ENCODE measurements at regions not wholly inside any gene's neighbourhood (a gene's known extent, or its start where the extent isn't known, plus 50 kb on each side); places are given as distances from the start of the nearest gene placed in this dataset.

DNA sequence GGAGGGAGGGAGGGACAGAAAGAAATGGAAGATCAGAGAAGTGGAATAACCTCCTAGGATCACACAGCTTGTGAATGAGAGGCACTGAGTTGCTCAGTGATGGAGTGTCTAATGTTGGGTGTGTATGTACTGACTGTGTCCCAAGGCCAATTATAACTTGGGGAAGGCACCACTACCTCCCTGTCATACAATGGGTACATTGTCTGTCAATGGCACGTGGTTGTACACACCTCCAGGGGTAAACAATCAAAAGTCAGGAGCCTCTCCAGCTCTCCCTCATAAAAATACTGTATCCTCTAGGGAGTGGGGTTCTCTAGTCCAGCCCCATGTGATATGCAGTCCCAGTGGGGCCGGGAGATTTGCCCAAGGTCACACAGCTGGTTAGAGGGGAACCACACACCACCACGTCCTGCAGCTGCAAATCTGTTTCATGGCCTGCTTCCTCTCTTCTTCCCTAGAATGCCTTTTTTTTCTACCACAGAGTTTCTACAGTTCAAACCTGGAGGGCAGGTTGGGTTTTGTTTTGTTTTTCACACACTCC is 112.5 kb downstream of the SNX5 start (continued):
- TF ChIP-seq, protein P1, sequence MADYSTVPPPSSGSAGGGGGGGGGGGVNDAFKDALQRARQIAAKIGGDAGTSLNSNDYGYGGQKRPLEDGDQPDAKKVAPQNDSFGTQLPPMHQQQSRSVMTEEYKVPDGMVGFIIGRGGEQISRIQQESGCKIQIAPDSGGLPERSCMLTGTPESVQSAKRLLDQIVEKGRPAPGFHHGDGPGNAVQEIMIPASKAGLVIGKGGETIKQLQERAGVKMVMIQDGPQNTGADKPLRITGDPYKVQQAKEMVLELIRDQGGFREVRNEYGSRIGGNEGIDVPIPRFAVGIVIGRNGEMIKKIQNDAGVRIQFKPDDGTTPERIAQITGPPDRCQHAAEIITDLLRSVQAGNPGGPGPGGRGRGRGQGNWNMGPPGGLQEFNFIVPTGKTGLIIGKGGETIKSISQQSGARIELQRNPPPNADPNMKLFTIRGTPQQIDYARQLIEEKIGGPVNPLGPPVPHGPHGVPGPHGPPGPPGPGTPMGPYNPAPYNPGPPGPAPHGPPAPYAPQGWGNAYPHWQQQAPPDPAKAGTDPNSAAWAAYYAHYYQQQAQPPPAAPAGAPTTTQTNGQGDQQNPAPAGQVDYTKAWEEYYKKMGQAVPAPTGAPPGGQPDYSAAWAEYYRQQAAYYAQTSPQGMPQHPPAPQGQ (CRISPR knock-in tag; IDR thresholded peaks at IDR 0.05; ENCODE audit: borderline replicate concordance), result 0 out of 2 replicates have a peak, but pooled peaks have one; percentile 51
- no peak; the same call in 1 of the 2 replicates for TF ChIP-seq ZBTB21 (CRISPR knock-in tag; IDR thresholded peaks at IDR 0.05)
- TF ChIP-seq, protein P2, sequence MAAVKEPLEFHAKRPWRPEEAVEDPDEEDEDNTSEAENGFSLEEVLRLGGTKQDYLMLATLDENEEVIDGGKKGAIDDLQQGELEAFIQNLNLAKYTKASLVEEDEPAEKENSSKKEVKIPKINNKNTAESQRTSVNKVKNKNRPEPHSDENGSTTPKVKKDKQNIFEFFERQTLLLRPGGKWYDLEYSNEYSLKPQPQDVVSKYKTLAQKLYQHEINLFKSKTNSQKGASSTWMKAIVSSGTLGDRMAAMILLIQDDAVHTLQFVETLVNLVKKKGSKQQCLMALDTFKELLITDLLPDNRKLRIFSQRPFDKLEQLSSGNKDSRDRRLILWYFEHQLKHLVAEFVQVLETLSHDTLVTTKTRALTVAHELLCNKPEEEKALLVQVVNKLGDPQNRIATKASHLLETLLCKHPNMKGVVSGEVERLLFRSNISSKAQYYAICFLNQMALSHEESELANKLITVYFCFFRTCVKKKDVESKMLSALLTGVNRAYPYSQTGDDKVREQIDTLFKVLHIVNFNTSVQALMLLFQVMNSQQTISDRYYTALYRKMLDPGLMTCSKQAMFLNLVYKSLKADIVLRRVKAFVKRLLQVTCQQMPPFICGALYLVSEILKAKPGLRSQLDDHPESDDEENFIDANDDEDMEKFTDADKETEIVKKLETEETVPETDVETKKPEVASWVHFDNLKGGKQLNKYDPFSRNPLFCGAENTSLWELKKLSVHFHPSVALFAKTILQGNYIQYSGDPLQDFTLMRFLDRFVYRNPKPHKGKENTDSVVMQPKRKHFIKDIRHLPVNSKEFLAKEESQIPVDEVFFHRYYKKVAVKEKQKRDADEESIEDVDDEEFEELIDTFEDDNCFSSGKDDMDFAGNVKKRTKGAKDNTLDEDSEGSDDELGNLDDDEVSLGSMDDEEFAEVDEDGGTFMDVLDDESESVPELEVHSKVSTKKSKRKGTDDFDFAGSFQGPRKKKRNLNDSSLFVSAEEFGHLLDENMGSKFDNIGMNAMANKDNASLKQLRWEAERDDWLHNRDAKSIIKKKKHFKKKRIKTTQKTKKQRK (IDR thresholded peaks at IDR 0.05; ENCODE audit: low read length), result no peak
- TF ChIP-seq, protein P3, sequence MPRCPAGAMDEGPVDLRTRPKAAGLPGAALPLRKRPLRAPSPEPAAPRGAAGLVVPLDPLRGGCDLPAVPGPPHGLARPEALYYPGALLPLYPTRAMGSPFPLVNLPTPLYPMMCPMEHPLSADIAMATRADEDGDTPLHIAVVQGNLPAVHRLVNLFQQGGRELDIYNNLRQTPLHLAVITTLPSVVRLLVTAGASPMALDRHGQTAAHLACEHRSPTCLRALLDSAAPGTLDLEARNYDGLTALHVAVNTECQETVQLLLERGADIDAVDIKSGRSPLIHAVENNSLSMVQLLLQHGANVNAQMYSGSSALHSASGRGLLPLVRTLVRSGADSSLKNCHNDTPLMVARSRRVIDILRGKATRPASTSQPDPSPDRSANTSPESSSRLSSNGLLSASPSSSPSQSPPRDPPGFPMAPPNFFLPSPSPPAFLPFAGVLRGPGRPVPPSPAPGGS (CRISPR knock-in tag; IDR thresholded peaks at IDR 0.05), result no peak
- TF ChIP-seq, protein P4, sequence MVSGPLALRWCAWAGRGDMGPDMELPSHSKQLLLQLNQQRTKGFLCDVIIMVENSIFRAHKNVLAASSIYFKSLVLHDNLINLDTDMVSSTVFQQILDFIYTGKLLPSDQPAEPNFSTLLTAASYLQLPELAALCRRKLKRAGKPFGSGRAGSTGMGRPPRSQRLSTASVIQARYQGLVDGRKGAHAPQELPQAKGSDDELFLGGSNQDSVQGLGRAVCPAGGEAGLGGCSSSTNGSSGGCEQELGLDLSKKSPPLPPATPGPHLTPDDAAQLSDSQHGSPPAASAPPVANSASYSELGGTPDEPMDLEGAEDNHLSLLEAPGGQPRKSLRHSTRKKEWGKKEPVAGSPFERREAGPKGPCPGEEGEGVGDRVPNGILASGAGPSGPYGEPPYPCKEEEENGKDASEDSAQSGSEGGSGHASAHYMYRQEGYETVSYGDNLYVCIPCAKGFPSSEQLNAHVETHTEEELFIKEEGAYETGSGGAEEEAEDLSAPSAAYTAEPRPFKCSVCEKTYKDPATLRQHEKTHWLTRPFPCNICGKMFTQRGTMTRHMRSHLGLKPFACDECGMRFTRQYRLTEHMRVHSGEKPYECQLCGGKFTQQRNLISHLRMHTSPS (CRISPR knock-in tag; IDR thresholded peaks at IDR 0.05; ENCODE audit: low read depth), result peak; percentile 84
- no peak for TF ChIP-seq ZNF572 (CRISPR knock-in tag; IDR thresholded peaks at IDR 0.05)
- no peak for TF ChIP-seq TOPORS (CRISPR knock-in tag; IDR thresholded peaks at IDR 0.05)
- TF ChIP-seq NFKBIZ (CRISPR knock-in tag; IDR thresholded peaks at IDR 0.05), result no peak
- no peak for TF ChIP-seq FIP1L1 (IDR thresholded peaks at IDR 0.05; ENCODE audit: borderline replicate concordance, insufficient read depth, low read depth, low read length)
- peak; percentile 86 for TF ChIP-seq GFI1 (CRISPR knock-in tag; IDR thresholded peaks at IDR 0.05; ENCODE audit: borderline replicate concordance)
- TF ChIP-seq RAD21 (CRISPR knock-in tag; IDR thresholded peaks at IDR 0.05), result peak; percentile 58
- 0 out of 2 replicates have a peak, but pooled peaks have one; percentile 18 for TF ChIP-seq SMYD3 (CRISPR knock-in tag; IDR thresholded peaks at IDR 0.05)
- peak; percentile 75; the same call in 1 of the 2 replicates for TF ChIP-seq ZSCAN21 (CRISPR knock-in tag; IDR thresholded peaks at IDR 0.05; ENCODE audit: borderline replicate concordance)
- peak; percentile 59; the same call in 1 of the 2 replicates for TF ChIP-seq EHMT2 (IDR thresholded peaks at IDR 0.05; ENCODE audit: borderline replicate concordance, low read depth, low read length)
- TF ChIP-seq, protein P5, sequence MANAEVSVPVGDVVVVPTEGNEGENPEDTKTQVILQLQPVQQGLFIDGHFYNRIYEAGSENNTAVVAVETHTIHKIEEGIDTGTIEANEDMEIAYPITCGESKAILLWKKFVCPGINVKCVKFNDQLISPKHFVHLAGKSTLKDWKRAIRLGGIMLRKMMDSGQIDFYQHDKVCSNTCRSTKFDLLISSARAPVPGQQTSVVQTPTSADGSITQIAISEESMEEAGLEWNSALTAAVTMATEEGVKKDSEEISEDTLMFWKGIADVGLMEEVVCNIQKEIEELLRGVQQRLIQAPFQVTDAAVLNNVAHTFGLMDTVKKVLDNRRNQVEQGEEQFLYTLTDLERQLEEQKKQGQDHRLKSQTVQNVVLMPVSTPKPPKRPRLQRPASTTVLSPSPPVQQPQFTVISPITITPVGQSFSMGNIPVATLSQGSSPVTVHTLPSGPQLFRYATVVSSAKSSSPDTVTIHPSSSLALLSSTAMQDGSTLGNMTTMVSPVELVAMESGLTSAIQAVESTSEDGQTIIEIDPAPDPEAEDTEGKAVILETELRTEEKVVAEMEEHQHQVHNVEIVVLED (CRISPR knock-in tag; IDR thresholded peaks at IDR 0.05; ENCODE audit: borderline replicate concordance), result no peak
- TF ChIP-seq MXI1 (IDR thresholded peaks at IDR 0.05; ENCODE audit: borderline replicate concordance, low read depth, low read length), result peak; percentile 88; the same call in 2 of the 3 replicates
- TF ChIP-seq, protein P6, sequence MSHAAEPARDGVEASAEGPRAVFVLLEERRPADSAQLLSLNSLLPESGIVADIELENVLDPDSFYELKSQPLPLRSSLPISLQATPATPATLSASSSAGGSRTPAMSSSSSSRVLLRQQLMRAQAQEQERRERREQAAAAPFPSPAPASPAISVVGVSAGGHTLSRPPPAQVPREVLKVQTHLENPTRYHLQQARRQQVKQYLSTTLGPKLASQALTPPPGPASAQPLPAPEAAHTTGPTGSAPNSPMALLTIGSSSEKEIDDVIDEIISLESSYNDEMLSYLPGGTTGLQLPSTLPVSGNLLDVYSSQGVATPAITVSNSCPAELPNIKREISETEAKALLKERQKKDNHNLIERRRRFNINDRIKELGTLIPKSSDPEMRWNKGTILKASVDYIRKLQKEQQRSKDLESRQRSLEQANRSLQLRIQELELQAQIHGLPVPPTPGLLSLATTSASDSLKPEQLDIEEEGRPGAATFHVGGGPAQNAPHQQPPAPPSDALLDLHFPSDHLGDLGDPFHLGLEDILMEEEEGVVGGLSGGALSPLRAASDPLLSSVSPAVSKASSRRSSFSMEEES (CRISPR knock-in tag; IDR thresholded peaks at IDR 0.05), result peak; percentile 99

Measured in HepG2 (cell line).